ENCODE measurements at regions not wholly inside any gene's neighbourhood (a gene's known extent, or its start where the extent isn't known, plus 50 kb on each side); places are given as distances from the start of the nearest gene placed in this dataset.
"Not testable (repeated sequence)": the region's sequence is repeated elsewhere in the genome, so short reads cannot be mapped to it uniquely, and the experiment has no call there.

DNA sequence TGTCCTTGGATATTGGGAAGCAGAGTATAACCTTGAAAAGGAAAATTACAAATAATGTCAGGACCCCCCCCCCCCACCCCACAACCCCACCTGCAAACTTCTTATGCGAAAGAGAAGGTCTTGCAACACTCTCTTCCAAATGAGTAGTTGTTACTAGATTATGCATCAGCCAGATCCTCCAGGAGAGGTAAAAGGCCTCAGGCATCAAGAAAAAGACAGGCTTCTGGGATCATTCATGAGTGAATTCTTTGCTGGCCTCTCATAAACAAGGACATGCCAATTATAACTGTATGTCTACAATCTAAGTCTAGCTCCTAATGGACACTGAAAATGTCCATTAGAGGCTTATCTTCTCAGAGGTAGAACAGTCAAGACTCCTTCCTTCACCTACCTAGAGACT lies 1443.3 kb downstream of the RAPGEF2 start:
- no peak for TF ChIP-seq CTCF (IDR thresholded peaks at IDR 0.05)
- Histone ChIP-seq H3K9me3 (ENCODE audit: control insufficient read depth, low read length) (no peaks in the 10 kb centered on the region), H3K4me1 (no peaks in the 10 kb centered on the region), H2AFZ (no peak overlapping the region), H3K27ac (no peak overlapping the region), H3K4me3 (ENCODE audit: low read depth, low read length) (no peak overlapping the region), H3K9ac (no peak overlapping the region), H3K79me2 (no peaks in the 10 kb centered on the region), H3K36me3 (ENCODE audit: control insufficient read depth, insufficient read depth, low read length) (no peaks in the 10 kb centered on the region), H3K27me3 (ENCODE audit: control insufficient read depth, insufficient read depth, low read length) (no peaks in the 10 kb centered on the region), H3K4me2 (ENCODE audit: low read length) (no peak overlapping the region)

GRCh38 chr4:160549951-160550519 lies 1447.2 kb downstream of the RAPGEF2 start:
- not testable (repeated sequence) for H3K9ac ChIP-seq, H3K79me2 ChIP-seq

GRCh38 chr4:160562661-160563060 lies 1459.8 kb downstream of the RAPGEF2 start:
- no peak overlapping the region for H3K4me3 ChIP-seq (ENCODE audit: low read depth, low read length)
- H3K79me2 ChIP-seq: no peaks in the 10 kb centered on the region
- no peaks in the 10 kb centered on the region for H3K36me3 ChIP-seq (ENCODE audit: control insufficient read depth, insufficient read depth, low read length)
- H3K27me3 ChIP-seq (ENCODE audit: control insufficient read depth, insufficient read depth, low read length): no peaks in the 10 kb centered on the region
- no peak overlapping the region for H2AFZ ChIP-seq
- no peak for TF ChIP-seq CTCF (IDR thresholded peaks at IDR 0.05)
- no peaks in the 10 kb centered on the region for H3K4me1 ChIP-seq
- H3K9ac ChIP-seq: no peak overlapping the region
- no peak overlapping the region for H3K27ac ChIP-seq
- H3K9me3 ChIP-seq (ENCODE audit: control insufficient read depth, low read length): no peaks in the 10 kb centered on the region
- no peak overlapping the region for H3K4me2 ChIP-seq (ENCODE audit: low read length)

More at GRCh38 chr4:160549951-160550519, 1447.2 kb downstream of the RAPGEF2 start:
- H3K4me3 ChIP-seq (ENCODE audit: low read depth, low read length); H3K4me1 ChIP-seq; H3K9me3 ChIP-seq (ENCODE audit: control insufficient read depth, low read length); H3K27ac ChIP-seq; H3K4me2 ChIP-seq (ENCODE audit: low read length); H3K36me3 ChIP-seq (ENCODE audit: control insufficient read depth, insufficient read depth, low read length); H3K27me3 ChIP-seq (ENCODE audit: control insufficient read depth, insufficient read depth, low read length); H2AFZ ChIP-seq: not testable (repeated sequence)

GRCh38 chr4:160563552-160564282 lies 1460.8 kb downstream of the RAPGEF2 start:
- H3K27ac ChIP-seq: no peak overlapping the region
- H2AFZ ChIP-seq: no peak overlapping the region
- no peak overlapping the region for H3K9ac ChIP-seq
- H3K9me3 ChIP-seq (ENCODE audit: control insufficient read depth, low read length): no peaks in the 10 kb centered on the region
- H3K4me1 ChIP-seq: no peaks in the 10 kb centered on the region
- TF ChIP-seq CTCF (IDR thresholded peaks at IDR 0.05): no peak
- H3K79me2 ChIP-seq: no peaks in the 10 kb centered on the region
- H3K27me3 ChIP-seq (ENCODE audit: control insufficient read depth, insufficient read depth, low read length): no peaks in the 10 kb centered on the region
- no peaks in the 10 kb centered on the region for H3K36me3 ChIP-seq (ENCODE audit: control insufficient read depth, insufficient read depth, low read length)
- H3K4me2 ChIP-seq (ENCODE audit: low read length): no peak overlapping the region
- H3K4me3 ChIP-seq (ENCODE audit: low read depth, low read length): no peak overlapping the region

- Histone ChIP-seq H3K36me3 (ENCODE audit: control insufficient read depth, insufficient read depth, low read length) (no peaks in the 10 kb centered on the region), H3K27ac (no peak overlapping the region), H3K79me2 (no peaks in the 10 kb centered on the region), H3K4me1 (no peaks in the 10 kb centered on the region), H3K4me2 (ENCODE audit: low read length) (no peak overlapping the region), H2AFZ (no peak overlapping the region), H3K27me3 (ENCODE audit: control insufficient read depth, insufficient read depth, low read length) (no peaks in the 10 kb centered on the region), H3K4me3 (ENCODE audit: low read depth, low read length) (no peak overlapping the region), H3K9ac (no peak overlapping the region), H3K9me3 (ENCODE audit: control insufficient read depth, low read length) (no peaks in the 10 kb centered on the region)
- TF ChIP-seq CTCF (IDR thresholded peaks at IDR 0.05): no peak
Observed at GRCh38 chr4:160567634-160568033, 1464.8 kb downstream of the RAPGEF2 start.

All from parathyroid adenoma (tissue), 2 donors.